Suprapubic skin (tissue), 3 donors: ENCODE measurements at regions not wholly inside any gene's neighbourhood (a gene's known extent, or its start where the extent isn't known, plus 50 kb on each side); places are given as distances from the start of the nearest gene placed in this dataset.

Source experiments
- EP300 ChIP-seq: sonication (generic); formaldehyde crosslinking; IDR thresholded peaks from one replicate; pipeline ENCODE4 v1.6.1; 2017; ENCODE audit warnings: antibody characterized with exemption
- POLR2A ChIP-seq, 2 donors: fragments of 450-650 bp; IDR thresholded peaks; one replicate each; pipeline ENCODE4 v1.6.1; 2017; ENCODE audit warnings: antibody characterized with exemption in 2 of 2, mild to moderate bottlenecking in 2 of 2, moderate library complexity in 2 of 2
- TF ChIP-seq, protein P1 (sequence below), 2 donors: fragments of 200-600 bp in 1 of 2; fragments of 450-650 bp in 1 of 2; sonication (generic) in 1 of 2; IDR thresholded peaks; one replicate each; pipeline ENCODE4 v1.5.1; 2016 to 2019; ENCODE audit warnings: antibody characterized with exemption in 2 of 2, mild to moderate bottlenecking in 1 of 2, moderate library complexity in 1 of 2

DNA sequence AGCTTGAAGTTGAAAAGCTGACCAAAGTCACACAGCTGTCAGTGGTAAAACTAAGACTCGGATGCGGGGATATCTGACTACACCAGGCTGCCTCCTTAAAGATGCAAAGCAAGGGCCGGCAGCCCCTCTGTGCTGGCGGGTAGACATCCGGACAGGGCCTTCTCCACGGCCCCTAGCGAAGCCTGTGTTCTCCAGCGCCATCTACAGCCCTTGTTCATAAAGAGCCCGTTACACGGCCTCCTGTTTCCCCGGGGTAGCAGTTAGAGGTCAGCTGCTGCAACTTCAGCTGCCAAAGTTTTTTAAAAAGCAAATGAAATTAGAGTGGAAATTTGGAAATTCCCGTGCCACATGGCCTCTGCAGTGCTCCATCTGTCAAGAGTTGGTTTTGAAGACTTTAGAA is 383.0 kb downstream of the TBL1XR1 start:
- TF ChIP-seq, protein P1, sequence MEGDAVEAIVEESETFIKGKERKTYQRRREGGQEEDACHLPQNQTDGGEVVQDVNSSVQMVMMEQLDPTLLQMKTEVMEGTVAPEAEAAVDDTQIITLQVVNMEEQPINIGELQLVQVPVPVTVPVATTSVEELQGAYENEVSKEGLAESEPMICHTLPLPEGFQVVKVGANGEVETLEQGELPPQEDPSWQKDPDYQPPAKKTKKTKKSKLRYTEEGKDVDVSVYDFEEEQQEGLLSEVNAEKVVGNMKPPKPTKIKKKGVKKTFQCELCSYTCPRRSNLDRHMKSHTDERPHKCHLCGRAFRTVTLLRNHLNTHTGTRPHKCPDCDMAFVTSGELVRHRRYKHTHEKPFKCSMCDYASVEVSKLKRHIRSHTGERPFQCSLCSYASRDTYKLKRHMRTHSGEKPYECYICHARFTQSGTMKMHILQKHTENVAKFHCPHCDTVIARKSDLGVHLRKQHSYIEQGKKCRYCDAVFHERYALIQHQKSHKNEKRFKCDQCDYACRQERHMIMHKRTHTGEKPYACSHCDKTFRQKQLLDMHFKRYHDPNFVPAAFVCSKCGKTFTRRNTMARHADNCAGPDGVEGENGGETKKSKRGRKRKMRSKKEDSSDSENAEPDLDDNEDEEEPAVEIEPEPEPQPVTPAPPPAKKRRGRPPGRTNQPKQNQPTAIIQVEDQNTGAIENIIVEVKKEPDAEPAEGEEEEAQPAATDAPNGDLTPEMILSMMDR (IDR thresholded peaks at IDR 0.05), result peak in 1 of 2 donors; percentile 37
- TF ChIP-seq EP300 (no peak), POLR2A (IDR thresholded peaks at IDR 0.05) (no peak)
